K562 (cell line): ENCODE measurements at regions not wholly inside any gene's neighbourhood (a gene's known extent, or its start where the extent isn't known, plus 50 kb on each side); places are given as distances from the start of the nearest gene placed in this dataset.

Experiments
- CHD1 ChIP-seq: fragments of 200-600 bp; sonication (generic); IDR thresholded peaks from one replicate; pipeline ENCODE4 v1.6.1; 2012; ENCODE audit warnings: mild to moderate bottlenecking, moderate library complexity, low read length, inconsistent platforms
- CREM ChIP-seq: IDR thresholded peaks from 2 replicates; pipeline ENCODE4 v1.6.1; 2014; ENCODE audit warnings: antibody characterized with exemption, low read depth
- DNMT1 ChIP-seq: fragments of 450-650 bp; IDR thresholded peaks from 2 replicates; pipeline ENCODE4 v1.6.1; 2016; ENCODE audit warnings: antibody characterized with exemption, mild to moderate bottlenecking
- FOXA1 ChIP-seq: fragments of 450-650 bp; IDR thresholded peaks from 2 replicates; pipeline ENCODE4 v1.6.1; 2016; ENCODE audit warnings: mild to moderate bottlenecking, borderline replicate concordance
- NR2F6 ChIP-seq: fragments of 450-650 bp; formaldehyde crosslinking; IDR thresholded peaks from 2 replicates; pipeline ENCODE4 v1.4.0; 2020; ENCODE audit warnings: mild to moderate bottlenecking
- RFX1 ChIP-seq: fragments of 450-650 bp; IDR thresholded peaks from 2 replicates; pipeline ENCODE4 v1.6.1; 2016; ENCODE audit warnings: mild to moderate bottlenecking, moderate library complexity
- ZNF24 ChIP-seq: fragments of 450-650 bp; IDR thresholded peaks from 2 replicates; pipeline ENCODE4 v1.6.1; 2016
- TF ChIP-seq, protein P1 (sequence below): fragments of 450-650 bp; conservative IDR thresholded peaks from 2 replicates; pipeline ENCODE4 v1.6.1; 2016; ENCODE audit warnings: missing genetic modification characterization, low read depth, mild to moderate bottlenecking, missing compliant biosample characterization, moderate library complexity
- TF ChIP-seq, protein P2 (sequence below): fragments of 450-650 bp; IDR thresholded peaks from 2 replicates; pipeline ENCODE4 v1.6.1; 2017; ENCODE audit warnings: antibody characterized with exemption
- TF ChIP-seq, protein P3 (sequence below): fragments of 450-650 bp; IDR thresholded peaks from 2 replicates; pipeline ENCODE4 v1.6.1; 2018; ENCODE audit not compliant: partially characterized antibody

DNA sequence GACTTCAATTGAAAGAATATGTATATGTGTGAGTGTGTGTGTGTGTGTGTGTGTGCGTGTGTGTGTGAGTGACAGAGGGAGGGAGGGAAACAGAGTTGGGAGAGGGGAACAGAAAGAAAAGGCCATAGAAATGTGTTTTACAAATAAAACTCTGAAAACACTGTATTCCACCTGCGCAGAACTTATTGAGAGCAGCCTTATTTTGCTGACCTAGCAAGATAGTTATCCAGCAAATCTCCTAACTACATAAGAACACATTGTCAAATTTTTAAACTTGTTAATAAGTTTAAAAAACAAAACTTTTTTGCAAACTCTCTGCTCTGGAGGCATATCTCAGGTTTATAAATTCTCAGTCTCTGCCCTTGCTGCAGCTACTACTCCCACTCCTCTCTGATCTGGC is 217.9 kb upstream of the NOCT start:
- TF ChIP-seq, protein P1, sequence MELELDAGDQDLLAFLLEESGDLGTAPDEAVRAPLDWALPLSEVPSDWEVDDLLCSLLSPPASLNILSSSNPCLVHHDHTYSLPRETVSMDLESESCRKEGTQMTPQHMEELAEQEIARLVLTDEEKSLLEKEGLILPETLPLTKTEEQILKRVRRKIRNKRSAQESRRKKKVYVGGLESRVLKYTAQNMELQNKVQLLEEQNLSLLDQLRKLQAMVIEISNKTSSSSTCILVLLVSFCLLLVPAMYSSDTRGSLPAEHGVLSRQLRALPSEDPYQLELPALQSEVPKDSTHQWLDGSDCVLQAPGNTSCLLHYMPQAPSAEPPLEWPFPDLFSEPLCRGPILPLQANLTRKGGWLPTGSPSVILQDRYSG (tag) = no peak
- no peak for TF ChIP-seq NR2F6 (CRISPR knock-in tag)
- TF ChIP-seq, protein P2, sequence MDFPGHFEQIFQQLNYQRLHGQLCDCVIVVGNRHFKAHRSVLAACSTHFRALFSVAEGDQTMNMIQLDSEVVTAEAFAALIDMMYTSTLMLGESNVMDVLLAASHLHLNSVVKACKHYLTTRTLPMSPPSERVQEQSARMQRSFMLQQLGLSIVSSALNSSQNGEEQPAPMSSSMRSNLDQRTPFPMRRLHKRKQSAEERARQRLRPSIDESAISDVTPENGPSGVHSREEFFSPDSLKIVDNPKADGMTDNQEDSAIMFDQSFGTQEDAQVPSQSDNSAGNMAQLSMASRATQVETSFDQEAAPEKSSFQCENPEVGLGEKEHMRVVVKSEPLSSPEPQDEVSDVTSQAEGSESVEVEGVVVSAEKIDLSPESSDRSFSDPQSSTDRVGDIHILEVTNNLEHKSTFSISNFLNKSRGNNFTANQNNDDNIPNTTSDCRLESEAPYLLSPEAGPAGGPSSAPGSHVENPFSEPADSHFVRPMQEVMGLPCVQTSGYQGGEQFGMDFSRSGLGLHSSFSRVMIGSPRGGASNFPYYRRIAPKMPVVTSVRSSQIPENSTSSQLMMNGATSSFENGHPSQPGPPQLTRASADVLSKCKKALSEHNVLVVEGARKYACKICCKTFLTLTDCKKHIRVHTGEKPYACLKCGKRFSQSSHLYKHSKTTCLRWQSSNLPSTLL = no peak
- no peak for TF ChIP-seq CREM
- no peak for TF ChIP-seq DNMT1
- TF ChIP-seq ZNF24 = no peak
- TF ChIP-seq, protein P3, sequence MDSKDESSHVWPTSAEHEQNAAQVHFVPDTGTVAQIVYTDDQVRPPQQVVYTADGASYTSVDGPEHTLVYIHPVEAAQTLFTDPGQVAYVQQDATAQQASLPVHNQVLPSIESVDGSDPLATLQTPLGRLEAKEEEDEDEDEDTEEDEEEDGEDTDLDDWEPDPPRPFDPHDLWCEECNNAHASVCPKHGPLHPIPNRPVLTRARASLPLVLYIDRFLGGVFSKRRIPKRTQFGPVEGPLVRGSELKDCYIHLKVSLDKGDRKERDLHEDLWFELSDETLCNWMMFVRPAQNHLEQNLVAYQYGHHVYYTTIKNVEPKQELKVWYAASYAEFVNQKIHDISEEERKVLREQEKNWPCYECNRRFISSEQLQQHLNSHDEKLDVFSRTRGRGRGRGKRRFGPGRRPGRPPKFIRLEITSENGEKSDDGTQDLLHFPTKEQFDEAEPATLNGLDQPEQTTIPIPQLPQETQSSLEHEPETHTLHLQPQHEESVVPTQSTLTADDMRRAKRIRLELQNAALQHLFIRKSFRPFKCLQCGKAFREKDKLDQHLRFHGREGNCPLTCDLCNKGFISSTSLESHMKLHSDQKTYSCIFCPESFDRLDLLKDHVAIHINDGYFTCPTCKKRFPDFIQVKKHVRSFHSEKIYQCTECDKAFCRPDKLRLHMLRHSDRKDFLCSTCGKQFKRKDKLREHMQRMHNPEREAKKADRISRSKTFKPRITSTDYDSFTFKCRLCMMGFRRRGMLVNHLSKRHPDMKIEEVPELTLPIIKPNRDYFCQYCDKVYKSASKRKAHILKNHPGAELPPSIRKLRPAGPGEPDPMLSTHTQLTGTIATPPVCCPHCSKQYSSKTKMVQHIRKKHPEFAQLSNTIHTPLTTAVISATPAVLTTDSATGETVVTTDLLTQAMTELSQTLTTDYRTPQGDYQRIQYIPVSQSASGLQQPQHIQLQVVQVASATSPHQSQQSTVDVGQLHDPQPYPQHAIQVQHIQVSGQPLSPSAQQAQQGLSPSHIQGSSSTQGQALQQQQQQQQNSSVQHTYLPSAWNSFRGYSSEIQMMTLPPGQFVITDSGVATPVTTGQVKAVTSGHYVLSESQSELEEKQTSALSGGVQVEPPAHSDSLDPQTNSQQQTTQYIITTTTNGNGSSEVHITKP = no peak
- no peak for TF ChIP-seq FOXA1
- TF ChIP-seq CHD1 = no peak
- no peak for TF ChIP-seq RFX1
